NCI-H524 treated with DMSO at 0.1 percent for 48 hours (cell line): ENCODE measurements at regions not wholly inside any gene's neighbourhood (a gene's known extent, or its start where the extent isn't known, plus 50 kb on each side); places are given as distances from the start of the nearest gene placed in this dataset.

Source experiments
- DNase-seq: peaks from one replicate; lab custom pipeline; 2025; lab: John Stamatoyannopoulos, UW

GRCh38 chr3:25044762-25045710 lies 383.0 kb upstream of the RARB start:
- DNase-seq, result no peak

DNA sequence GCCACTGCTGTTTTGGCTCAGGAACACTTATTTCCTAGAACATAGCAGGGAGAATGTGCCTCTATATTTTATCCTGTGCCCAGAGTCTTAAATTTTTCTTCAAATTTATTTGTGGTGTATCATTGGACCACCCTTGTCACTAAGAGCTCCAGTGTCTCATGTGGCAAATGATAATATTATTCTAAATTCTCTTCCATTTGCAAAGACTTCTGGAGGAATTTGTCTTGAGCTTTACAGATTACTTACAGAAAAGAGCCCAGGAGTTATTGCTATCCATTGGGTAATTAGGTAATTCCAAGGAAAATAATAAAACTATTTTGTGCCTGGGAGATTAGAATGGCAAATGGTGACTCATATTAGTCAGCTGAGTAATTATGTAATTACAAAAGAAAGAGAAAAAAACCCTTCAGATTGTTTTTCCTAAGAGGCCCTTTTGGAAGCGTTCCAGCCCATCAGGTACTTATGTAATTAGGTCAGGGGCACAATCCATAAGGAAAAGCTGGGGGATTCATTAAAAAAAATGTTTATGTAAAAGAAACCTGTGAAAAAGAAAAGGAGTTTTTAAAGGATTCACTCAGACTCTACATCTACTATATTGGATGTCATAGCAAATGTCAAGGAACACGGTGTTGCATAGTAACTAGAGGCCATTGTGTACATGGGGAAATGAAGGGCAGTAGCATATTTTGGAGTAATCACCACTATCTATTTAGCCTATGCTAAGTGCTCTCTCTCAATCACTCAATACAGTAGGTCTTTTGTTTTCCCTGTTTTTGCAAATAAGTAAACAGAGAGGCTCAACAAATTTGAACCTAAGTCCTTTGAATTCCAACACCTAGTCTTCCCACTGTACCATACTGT lies 380.9 kb upstream of the RARB start:
- no peak for DNase-seq

GRCh38 chr3:25049304-25049703 lies 378.8 kb upstream of the RARB start:
- no peak for DNase-seq

GRCh38 chr3:25053360-25053759 lies 374.7 kb upstream of the RARB start:
- DNase-seq, result no peak

DNA sequence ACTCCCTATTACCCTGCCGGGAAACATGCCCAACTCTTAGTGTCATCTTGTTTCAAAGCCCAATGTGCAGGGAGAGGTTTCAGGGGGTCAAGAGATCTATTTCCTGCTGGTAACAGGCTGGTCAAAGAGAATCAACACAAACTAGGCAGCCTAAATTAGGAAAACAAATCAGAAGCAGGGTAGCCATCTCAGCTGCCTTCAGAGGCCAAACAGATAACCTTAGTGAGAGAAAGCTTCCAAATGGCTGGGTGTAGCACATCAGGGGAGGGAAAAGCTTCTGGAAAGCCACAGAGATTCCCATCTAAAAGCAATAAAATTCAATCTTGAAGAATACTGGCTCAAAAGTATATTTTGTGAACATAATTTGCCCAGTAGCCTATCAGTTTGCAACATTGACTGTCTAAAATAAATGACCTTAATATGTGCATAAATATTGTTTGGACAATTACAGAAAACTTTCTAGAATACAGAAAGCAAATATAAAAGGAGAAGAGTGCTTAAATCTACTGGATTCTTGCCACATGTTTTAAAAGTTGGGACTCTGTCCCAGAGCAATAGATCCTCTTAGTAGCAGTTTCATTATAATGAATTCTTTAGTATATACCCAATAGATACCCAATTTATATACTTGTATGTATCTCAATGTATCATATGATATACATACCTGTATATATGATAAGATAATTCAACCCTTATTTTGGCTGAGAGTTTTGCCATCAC lies 371.9 kb upstream of the RARB start:
- DNase-seq, result no peak

GRCh38 chr3:25056803-25057351 lies 371.2 kb upstream of the RARB start:
- no peak for DNase-seq

DNA sequence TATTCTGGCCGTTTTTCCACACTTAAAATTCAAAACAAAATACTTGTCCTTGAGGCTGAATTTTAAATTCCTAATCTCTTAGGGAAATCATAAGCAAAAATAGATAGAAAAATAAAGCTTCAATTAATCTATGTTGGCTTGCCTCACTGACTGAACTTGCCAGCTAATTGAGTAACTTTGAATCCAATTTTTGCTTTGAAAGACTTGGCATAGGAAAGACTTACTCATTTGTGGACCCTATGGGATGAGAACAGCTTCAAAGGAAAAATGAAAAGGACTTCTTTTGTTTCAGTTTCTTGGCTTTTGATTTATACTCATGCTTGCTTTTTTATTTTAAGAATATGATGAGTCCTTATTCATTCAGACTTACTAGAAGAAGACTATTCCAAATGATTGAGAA lies 370.7 kb upstream of the RARB start:
- no peak for DNase-seq

- no peak for DNase-seq
Observed at GRCh38 chr3:25064681-25065080, 363.4 kb upstream of the RARB start.

DNA sequence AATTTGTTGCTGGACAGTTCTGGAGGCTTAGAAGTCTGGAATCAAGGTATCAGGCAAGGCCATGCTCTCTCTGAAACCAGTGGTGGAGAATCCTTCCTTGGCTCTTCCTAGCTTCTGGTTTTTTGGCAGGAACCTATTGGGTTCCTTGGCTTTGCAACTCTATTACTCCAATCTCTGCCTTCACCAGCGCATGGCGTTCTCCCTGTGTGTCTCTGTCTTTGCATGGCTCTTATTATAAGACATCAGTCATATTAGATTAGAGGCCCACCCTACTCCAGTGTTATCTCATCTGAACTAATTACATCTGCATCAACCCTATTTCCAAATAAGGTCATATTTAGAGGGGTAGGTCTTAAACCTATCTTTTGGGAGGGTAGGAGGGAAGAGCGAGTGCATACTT lies 358.1 kb upstream of the RARB start:
- DNase-seq, result no peak

DNA sequence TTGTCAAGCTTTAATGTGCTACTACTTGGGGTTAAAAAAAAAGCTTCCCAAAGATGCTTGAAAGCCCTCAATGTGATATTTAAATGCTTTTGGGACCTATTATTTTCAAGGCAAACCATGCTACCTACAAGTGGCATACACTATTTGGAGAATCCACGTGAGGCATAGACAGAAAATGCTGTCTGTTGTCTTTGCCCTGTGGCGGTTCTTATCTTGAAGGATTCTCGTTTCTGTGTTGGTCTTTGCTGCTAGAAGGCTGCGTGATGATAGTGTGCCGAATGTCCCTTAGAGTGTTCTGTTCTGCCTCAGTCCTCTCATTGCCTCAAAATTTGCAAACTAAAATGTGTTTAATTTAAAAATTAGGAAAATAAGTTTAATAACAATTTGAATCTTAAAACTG lies 356.2 kb upstream of the RARB start:
- DNase-seq, result no peak

DNA sequence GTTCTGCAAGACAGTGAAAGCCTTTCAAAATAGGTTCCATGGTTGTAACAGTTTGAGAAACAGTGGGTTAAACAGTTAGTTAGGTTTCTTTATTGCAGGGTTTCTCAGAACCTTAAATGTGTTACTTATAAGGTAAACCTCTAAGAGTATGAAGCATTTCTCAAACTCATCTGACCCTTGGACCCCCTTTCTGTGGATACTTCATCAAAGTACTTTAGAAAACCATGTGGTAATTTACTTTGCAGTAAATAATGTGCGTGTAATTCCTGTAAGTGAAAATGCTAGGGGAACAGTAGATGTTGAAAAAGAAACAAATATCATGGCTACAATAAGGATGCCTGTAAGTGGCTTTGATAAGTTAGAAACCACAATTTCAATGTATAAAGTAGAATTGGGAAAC lies 354.6 kb upstream of the RARB start:
- no peak for DNase-seq

GRCh38 chr3:25074149-25074548 lies 353.9 kb upstream of the RARB start:
- no peak for DNase-seq

GRCh38 chr3:25080461-25080860 lies 347.6 kb upstream of the RARB start:
- DNase-seq, result no peak

DNA sequence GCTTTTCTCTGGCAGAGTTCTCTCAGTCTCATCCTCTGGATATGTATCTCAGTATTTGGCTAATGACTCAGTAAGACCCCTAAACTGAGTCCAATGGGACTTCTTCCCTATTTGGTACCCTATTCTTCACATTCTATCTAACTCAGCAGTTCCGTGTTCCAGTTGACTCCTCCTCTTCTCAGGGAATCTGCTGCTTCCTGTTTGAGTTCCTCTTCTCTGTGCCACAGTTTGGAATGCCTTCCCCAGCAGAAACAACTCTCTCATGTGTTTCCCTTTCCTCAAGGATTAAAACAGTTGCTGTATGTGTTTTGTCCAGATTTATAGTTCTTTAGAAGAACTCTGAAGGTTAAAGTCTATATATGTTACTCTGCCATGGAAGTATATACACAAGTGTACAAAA lies 344.0 kb upstream of the RARB start:
- no peak for DNase-seq

GRCh38 chr3:25086721-25087120 lies 341.3 kb upstream of the RARB start:
- DNase-seq, result no peak

DNA sequence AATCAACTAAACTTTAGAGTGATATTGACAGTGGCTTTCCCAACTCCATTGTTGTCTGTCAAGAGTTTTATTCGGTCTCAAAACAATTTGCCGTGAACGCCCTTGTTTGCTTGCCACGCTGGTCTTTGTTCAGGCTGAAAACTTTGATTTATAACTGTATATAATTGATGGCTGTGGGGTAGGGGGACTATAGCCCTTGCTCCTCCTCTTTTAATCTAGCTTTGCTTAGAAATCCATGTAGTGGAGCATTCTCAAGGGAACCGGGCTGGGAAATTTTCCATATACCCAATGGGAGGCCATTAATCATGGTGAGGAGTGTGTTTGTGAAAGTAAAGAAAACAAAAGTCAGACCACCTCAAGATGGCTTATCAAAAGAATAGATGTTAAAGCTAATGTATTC lies 339.8 kb upstream of the RARB start:
- no peak for DNase-seq

GRCh38 chr3:25090698-25091453 lies 337.2 kb upstream of the RARB start:
- no peak for DNase-seq

DNA sequence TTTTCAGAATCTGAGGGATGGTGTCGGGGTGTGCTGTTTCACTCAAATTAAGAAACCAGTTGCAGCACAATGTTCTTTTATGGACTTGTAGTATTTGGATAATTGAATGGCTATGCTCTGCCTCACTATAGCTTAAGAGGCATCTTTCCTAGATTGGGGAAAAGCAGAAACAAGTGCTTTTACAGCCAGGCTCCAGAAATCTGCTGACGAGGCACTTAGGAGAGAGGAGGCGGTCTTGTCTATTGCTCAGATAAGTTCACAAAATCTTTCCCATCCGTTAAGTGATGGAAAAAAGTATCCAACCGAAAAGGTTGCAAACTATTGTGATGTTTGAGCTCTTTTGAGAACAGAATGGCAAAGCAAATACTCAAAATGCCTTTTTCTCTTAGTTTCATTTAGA lies 336.1 kb upstream of the RARB start:
- no peak for DNase-seq

GRCh38 chr3:25094932-25095685 lies 333.0 kb upstream of the RARB start:
- DNase-seq, result no peak

DNA sequence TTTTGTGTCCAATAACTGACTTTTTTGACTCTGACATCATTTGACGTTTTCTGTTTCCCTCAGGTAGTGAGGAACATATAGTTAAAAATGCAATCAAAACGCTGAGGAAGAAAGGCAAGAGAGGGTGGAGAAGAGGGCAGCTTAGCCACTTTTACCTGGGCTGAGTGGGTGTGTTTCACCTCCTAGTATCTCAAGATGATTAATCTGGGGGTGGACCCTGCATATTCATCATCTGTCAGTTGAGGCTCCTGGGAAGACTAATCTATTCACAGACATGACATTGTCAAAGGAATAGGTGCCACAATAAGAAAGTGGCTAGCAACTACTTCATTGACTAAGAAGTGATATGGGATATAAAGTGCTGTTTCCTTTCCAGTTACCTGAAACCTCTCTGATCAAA lies 331.5 kb upstream of the RARB start:
- DNase-seq, result no peak

DNA sequence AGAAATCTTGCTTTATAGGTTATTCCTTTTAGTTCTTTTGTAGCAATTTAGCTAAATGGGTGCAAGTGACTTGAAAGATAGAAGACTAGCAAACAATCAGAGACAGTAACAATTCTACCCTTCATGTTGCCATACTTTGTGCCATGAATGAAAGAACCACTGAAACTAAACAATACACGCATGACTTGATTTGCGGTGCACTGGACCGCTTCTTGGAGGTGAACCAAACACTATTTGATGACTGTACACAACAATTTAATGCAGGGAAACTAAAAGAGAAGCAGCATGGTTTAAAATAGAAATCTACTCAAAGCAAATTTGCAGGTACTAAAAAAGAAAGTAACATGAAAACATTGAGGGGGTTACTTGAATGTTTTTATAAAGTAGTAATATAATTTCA lies 331.0 kb upstream of the RARB start:
- DNase-seq, result no peak
